ENCODE measurements at regions not wholly inside any gene's neighbourhood (a gene's known extent, or its start where the extent isn't known, plus 50 kb on each side); places are given as distances from the start of the nearest gene placed in this dataset.
"Not testable (repeated sequence)": the region's sequence is repeated elsewhere in the genome, so short reads cannot be mapped to it uniquely, and the experiment has no call there.

- no peak for DNase-seq
These were observed 142.1 kb downstream of the C6orf118 start for GRCh38 chr6:165167311-165167710.

GRCh38 chr6:165163519-165163918 lies 145.9 kb downstream of the C6orf118 start:
- no peak for DNase-seq

- DNase-seq = no peak
These were observed 149.9 kb downstream of the C6orf118 start for GRCh38 chr6:165159460-165159859.

- DNase-seq = no peak
These were observed 162.9 kb downstream of the C6orf118 start for GRCh38 chr6:165146456-165146855.

GRCh38 chr6:165135889-165136288 lies 173.5 kb downstream of the C6orf118 start:
- no peak for DNase-seq

- no peak for DNase-seq
These were observed 180.3 kb downstream of the C6orf118 start for GRCh38 chr6:165129086-165129485.

GRCh38 chr6:165127743-165128142 lies 181.7 kb downstream of the C6orf118 start:
- not testable (repeated sequence) for DNase-seq

GRCh38 chr6:165124681-165125080 lies 184.7 kb downstream of the C6orf118 start:
- not testable (repeated sequence) for DNase-seq

- no peak for DNase-seq
These were observed 190.0 kb downstream of the C6orf118 start for GRCh38 chr6:165119231-165120020.

GRCh38 chr6:165118736-165119135 lies 190.7 kb downstream of the C6orf118 start:
- DNase-seq = no peak

GRCh38 chr6:165117806-165118205 lies 191.6 kb downstream of the C6orf118 start:
- no peak for DNase-seq

- DNase-seq = no peak
These were observed 192.3 kb downstream of the C6orf118 start for GRCh38 chr6:165117121-165117520.

- no peak for DNase-seq
These were observed 198.5 kb downstream of the C6orf118 start for GRCh38 chr6:165110860-165111259.

GRCh38 chr6:165109011-165109410 lies 200.4 kb downstream of the C6orf118 start:
- DNase-seq = no peak

GRCh38 chr6:165106261-165106660 lies 203.1 kb downstream of the C6orf118 start:
- DNase-seq = no peak

- DNase-seq = no peak
These were observed 211.2 kb downstream of the C6orf118 start for GRCh38 chr6:165098165-165098564.

GRCh38 chr6:165096868-165097267 lies 212.5 kb downstream of the C6orf118 start:
- DNase-seq = no peak

- DNase-seq = no peak
These were observed 213.2 kb downstream of the C6orf118 start for GRCh38 chr6:165096209-165096608.

- no peak for DNase-seq
These were observed 216.4 kb downstream of the C6orf118 start for GRCh38 chr6:165092881-165093595.

- DNase-seq = no peak
These were observed 218.2 kb downstream of the C6orf118 start for GRCh38 chr6:165091121-165091785.

- DNase-seq = no peak
These were observed 219.2 kb downstream of the C6orf118 start for GRCh38 chr6:165090242-165090641.

GRCh38 chr6:165086814-165087213 lies 222.6 kb downstream of the C6orf118 start:
- no peak for DNase-seq

GRCh38 chr6:165082636-165083035 lies 226.8 kb downstream of the C6orf118 start:
- DNase-seq = no peak

Measured in central memory CD4-positive, alpha-beta T cell (primary cell).